HFFc6 (cell line): ENCODE measurements at regions not wholly inside any gene's neighbourhood (a gene's known extent, or its start where the extent isn't known, plus 50 kb on each side); places are given as distances from the start of the nearest gene placed in this dataset.

Source experiments
- DNase-seq: peaks from one replicate; pipeline ENCODE4 v3.0.0-alpha.2; 2018
- H3K27ac Mint-ChIP-seq: 2 replicates; pipeline ENCODE4 v1.8.0; 2020; ENCODE audit warnings: mild to moderate bottlenecking, mixed read lengths
- H3K27me3 Mint-ChIP-seq: 2 replicates; pipeline ENCODE4 v1.8.0; 2021; ENCODE audit warnings: mild to moderate bottlenecking, moderate library complexity, mixed read lengths; ENCODE audit not compliant: insufficient read depth
- H3K36me3 Mint-ChIP-seq: 2 replicates; pipeline ENCODE4 v1.8.0; 2021; ENCODE audit warnings: low read depth, mixed read lengths
- H3K4me1 Mint-ChIP-seq: 2 replicates; pipeline ENCODE4 v1.8.0; 2020; ENCODE audit warnings: low read depth, mixed read lengths
- H3K4me3 Mint-ChIP-seq: 2 replicates; pipeline ENCODE4 v1.8.0; 2020; ENCODE audit warnings: mild to moderate bottlenecking, moderate library complexity, mixed read lengths
- H3K9me3 Mint-ChIP-seq: 2 replicates; pipeline ENCODE4 v1.8.0; 2020; ENCODE audit warnings: mild to moderate bottlenecking, mixed read lengths
- TF ChIP-seq, protein P1 (sequence below): fragments of 200-600 bp; sonication (generic); IDR thresholded peaks from 2 replicates; pipeline ENCODE4 v1.5.0; 2021; ENCODE audit warnings: antibody characterized with exemption, mild to moderate bottlenecking

DNA sequence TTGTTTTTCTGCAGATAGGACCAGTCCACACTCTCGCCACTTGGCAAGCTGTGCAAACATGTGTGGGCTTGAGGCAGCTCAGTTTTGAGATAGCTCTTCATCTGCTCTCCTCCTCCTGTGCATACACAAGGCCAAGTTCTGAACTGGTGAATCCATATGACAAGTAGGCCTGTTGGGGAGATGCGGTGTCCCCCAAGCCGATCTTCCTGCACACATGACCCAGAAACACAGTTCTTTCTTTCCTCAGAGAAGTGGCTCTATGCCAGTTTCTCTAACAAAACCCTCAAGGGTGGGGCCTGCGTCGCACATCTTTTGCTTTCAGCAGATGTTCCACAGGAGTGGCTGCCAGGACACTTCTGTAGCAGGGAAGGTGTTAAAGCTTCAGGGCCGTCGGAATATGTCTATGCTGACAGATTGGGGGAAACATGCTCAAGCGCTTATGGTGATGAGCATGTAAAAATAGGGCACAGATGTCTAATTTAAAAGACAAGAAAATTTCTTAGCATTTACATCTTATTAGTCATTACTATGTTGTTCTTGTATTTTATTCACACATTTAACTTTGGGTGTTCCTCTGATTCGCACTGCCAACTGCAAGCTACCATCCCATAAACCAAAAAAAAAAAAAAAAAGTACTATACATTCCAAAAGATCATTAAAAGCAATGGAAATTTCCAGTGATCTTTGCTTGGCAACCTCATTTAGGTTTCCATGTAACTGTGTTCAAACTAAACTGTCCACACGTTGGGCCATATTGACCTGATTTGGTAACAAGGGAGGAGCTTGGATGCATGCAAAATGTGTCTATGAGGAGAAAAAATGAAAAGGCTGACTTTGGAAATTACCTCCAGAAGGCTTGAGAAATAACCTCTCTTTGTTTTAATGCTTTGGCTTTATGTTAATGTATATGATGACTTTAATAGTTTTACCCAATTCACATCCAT lies 1055.5 kb upstream of the KLHL29 start:
- TF ChIP-seq, protein P1, sequence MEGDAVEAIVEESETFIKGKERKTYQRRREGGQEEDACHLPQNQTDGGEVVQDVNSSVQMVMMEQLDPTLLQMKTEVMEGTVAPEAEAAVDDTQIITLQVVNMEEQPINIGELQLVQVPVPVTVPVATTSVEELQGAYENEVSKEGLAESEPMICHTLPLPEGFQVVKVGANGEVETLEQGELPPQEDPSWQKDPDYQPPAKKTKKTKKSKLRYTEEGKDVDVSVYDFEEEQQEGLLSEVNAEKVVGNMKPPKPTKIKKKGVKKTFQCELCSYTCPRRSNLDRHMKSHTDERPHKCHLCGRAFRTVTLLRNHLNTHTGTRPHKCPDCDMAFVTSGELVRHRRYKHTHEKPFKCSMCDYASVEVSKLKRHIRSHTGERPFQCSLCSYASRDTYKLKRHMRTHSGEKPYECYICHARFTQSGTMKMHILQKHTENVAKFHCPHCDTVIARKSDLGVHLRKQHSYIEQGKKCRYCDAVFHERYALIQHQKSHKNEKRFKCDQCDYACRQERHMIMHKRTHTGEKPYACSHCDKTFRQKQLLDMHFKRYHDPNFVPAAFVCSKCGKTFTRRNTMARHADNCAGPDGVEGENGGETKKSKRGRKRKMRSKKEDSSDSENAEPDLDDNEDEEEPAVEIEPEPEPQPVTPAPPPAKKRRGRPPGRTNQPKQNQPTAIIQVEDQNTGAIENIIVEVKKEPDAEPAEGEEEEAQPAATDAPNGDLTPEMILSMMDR, result no peak
- no peak for DNase-seq
- Mint-ChIP-seq H3K4me1 (no peaks in the 10 kb centered on the region), H3K27ac (no peak overlapping the region), H3K9me3 (peaks cover 42% of the 10 kb centered on the region), H3K4me3 (no peak overlapping the region), H3K36me3 (no peaks in the 10 kb centered on the region), H3K27me3 (no peaks in the 10 kb centered on the region)

DNA sequence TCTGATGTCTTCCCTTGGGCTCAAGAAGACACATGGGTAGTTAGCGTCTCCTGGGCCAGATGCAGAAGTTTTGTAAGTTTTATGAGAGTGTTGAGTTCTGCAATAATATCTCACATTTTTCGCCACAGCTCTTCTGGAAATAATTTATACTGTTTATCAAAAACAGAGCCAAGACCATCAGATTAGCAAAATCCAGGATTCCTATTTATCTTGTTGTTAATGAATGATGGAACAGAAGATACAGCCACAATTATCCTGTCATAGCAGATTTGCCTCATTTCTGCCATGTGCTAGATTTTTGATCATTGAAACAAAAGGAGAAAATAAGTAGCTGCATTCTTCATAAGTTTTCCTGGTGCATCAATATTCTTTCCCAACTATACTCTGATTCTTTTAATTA lies 1048.6 kb upstream of the KLHL29 start:
- H3K9me3 Mint-ChIP-seq, result peaks cover 39% of the 10 kb centered on the region
- H3K36me3 Mint-ChIP-seq, result no peaks in the 10 kb centered on the region
- no peak for DNase-seq
- H3K27me3 Mint-ChIP-seq, result no peaks in the 10 kb centered on the region
- H3K4me1 Mint-ChIP-seq, result no peaks in the 10 kb centered on the region
- TF ChIP-seq, protein P1, result no peak
- no peak overlapping the region for H3K27ac Mint-ChIP-seq
- no peak overlapping the region for H3K4me3 Mint-ChIP-seq

DNA sequence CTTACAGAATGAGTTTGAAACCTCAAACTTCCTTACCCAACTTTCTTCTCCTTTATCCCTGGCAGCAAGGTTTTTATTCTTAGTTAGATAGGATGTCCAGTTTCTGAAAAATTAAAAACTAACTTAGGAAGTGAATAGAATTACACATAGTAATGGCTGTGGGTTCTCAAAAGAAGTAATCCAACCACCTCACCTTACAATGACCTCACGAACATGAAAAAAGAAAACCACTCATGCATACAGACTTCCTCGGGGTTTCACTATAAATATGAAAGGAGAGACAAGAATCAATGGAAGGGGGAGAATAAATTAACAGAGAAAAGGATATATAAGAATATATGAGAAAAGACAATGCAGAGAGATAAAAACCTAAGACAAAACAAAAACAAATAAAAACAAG lies 1044.3 kb upstream of the KLHL29 start:
- Mint-ChIP-seq H3K27ac (no peak overlapping the region), H3K4me1 (no peaks in the 10 kb centered on the region), H3K9me3 (peaks cover 43% of the 10 kb centered on the region), H3K36me3 (no peaks in the 10 kb centered on the region; the same call in 1 of the 2 replicates), H3K4me3 (no peak overlapping the region), H3K27me3 (no peaks in the 10 kb centered on the region)
- no peak for DNase-seq
- TF ChIP-seq, protein P1, result no peak

DNA sequence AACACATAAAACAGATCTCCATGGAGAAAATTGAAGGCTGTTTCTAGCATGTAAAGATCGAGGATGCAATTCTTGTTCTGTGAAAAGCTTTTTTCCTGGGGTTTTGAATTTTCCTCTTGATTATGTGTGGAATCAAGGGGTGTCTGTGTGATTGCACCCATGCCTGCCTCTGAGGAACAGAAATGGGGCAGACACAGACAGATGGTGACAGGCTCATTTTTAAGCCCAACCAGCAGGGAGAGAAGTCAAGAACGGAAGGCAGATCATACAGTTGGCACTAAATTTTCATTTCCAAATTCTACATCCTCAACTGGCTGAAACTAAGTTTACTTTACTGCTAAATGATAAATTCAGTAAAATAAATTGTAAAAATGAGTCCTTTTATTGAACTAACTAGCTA lies 1037.7 kb upstream of the KLHL29 start:
- Mint-ChIP-seq H3K36me3 (no peaks in the 10 kb centered on the region; the same call in 1 of the 2 replicates), H3K27me3 (no peaks in the 10 kb centered on the region), H3K4me3 (no peak overlapping the region), H3K9me3 (peaks cover 32% of the 10 kb centered on the region), H3K27ac (no peak overlapping the region), H3K4me1 (no peaks in the 10 kb centered on the region)
- TF ChIP-seq, protein P1, result no peak
- DNase-seq, result no peak

DNA sequence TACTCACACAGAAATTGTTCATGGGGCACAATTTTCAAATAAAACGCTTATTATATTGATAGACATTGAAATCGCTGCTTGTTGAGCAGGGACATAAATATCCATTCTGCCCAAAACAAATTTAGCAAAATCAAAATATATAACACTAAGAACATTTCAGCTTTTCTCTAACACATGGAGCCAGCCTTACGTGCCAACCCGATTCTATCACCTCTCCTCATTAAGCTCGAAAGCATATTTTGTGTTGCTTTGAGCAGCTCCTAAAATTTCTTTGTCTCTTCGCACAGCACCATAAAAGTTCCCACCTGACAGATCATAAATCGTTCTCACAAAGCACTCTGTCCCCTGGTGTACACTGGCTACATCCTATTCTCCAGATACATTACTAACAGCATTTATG lies 1034.4 kb upstream of the KLHL29 start:
- TF ChIP-seq, protein P1, result no peak
- H3K27me3 Mint-ChIP-seq, result no peaks in the 10 kb centered on the region
- no peak overlapping the region for H3K4me3 Mint-ChIP-seq
- H3K9me3 Mint-ChIP-seq, result peaks cover 37% of the 10 kb centered on the region
- H3K36me3 Mint-ChIP-seq, result no peaks in the 10 kb centered on the region
- no peak overlapping the region for H3K27ac Mint-ChIP-seq
- H3K4me1 Mint-ChIP-seq, result no peaks in the 10 kb centered on the region
- DNase-seq, result no peak
